GM10266 (cell line): ENCODE measurements at regions not wholly inside any gene's neighbourhood (a gene's known extent, or its start where the extent isn't known, plus 50 kb on each side); places are given as distances from the start of the nearest gene placed in this dataset.
"Not testable (repeated sequence)": the region's sequence is repeated elsewhere in the genome, so short reads cannot be mapped to it uniquely, and the experiment has no call there.

ENCODE experiments used
- DNase-seq: peaks from one replicate; pipeline ENCODE4 v3.0.0; 2012; ENCODE audit errors: extremely low spot score
- TF ChIP-seq, protein P1 (sequence below): IDR thresholded peaks from 2 replicates; pipeline ENCODE4 v1.5.1; 2012; ENCODE audit warnings: mild to moderate bottlenecking, low read depth; ENCODE audit not compliant: control insufficient read depth, insufficient read depth; ENCODE audit errors: missing control alignments

DNA sequence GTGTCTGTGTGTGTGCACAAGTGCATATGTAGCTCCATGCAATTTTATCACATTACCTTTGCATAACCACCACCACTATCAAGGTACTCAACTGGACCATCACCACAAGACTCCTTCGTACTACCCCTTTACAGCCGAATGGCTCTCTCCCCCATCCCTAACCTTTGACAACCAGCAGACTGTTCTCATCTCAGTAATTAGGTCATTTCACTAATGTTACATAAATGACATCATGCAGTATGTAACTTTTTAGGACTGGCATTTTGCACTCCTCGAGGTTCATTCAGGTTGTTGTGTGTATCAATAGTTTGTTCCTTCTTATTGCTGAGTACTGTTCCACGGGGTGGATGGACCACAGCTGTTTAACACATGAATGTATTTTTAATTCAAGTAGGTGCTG lies 121.8 kb upstream of the SLC6A11 start:
- DNase-seq: no peak
- TF ChIP-seq, protein P1, sequence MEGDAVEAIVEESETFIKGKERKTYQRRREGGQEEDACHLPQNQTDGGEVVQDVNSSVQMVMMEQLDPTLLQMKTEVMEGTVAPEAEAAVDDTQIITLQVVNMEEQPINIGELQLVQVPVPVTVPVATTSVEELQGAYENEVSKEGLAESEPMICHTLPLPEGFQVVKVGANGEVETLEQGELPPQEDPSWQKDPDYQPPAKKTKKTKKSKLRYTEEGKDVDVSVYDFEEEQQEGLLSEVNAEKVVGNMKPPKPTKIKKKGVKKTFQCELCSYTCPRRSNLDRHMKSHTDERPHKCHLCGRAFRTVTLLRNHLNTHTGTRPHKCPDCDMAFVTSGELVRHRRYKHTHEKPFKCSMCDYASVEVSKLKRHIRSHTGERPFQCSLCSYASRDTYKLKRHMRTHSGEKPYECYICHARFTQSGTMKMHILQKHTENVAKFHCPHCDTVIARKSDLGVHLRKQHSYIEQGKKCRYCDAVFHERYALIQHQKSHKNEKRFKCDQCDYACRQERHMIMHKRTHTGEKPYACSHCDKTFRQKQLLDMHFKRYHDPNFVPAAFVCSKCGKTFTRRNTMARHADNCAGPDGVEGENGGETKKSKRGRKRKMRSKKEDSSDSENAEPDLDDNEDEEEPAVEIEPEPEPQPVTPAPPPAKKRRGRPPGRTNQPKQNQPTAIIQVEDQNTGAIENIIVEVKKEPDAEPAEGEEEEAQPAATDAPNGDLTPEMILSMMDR: no peak

DNA sequence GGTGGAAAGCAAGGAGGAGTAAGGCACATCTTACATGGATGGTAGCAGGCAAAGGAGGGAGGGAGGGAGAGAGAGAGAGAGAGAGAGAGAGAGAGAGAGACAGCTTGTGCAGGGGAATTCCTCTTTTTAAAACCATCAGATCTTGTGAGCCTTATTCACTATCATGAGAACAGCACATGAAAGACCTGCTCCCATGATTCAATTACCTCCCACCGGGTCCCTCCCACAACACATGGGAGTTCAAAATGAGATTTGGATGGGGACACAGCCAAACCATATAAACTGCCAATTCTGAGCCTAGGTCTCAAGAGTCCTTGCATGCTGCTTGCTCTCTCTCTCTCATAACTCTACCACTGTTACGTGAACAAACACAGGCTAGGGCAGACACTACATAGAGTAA lies 120.8 kb upstream of the SLC6A11 start:
- not testable (repeated sequence) for DNase-seq

DNA sequence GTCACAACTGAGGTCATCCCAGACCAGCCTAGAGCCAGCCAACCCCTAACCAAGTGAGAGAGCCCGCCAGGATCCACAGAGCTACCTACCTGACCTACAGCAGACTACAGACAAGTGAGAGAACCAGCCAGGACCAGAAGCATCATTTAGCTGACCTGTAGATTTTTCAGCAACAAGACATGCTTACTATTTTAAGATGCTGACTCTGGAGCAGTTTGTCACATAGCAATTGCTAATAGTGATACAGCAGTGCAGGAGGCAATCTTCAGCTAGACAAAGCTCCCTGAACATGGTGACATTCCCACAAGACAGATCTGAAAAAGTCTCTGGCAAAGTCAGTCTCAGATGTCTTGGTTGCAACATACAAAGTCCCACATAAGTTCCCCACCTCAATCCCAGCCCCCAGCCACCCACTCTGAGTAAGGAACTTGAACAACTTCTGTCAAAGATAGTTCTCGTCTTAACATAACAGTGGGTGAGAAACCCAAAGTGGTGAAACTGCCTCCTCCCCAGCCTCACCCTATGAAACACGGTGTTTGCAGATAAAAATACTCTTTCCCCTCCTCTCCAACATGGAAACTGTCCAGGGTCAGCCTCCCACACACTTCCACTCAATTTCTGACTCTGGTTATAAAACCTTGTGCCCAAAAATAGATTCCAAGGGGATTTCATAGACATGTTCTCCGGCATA lies 120.3 kb upstream of the SLC6A11 start:
- no peak for DNase-seq
- TF ChIP-seq, protein P1: no peak

DNA sequence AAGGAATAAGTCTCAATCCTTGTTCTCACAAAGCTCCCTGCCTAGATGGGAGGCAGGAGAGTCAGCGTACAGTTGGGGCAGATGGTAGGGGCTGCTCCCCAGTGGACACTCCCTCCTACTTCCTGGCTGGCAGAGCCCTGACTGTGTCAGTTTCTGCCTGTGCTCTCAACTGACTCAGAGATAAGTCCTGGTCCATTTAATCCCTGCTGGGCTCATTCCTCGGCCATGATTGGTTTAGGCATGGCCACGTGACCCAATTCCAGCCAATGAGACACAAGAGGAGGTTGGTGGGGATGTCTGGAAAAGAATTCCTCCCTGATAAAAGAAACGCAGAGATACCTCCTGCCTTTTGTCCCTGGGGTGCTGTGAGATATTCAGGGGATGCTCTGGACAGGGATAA lies 118.1 kb upstream of the SLC6A11 start:
- TF ChIP-seq, protein P1: no peak
- no peak for DNase-seq

DNA sequence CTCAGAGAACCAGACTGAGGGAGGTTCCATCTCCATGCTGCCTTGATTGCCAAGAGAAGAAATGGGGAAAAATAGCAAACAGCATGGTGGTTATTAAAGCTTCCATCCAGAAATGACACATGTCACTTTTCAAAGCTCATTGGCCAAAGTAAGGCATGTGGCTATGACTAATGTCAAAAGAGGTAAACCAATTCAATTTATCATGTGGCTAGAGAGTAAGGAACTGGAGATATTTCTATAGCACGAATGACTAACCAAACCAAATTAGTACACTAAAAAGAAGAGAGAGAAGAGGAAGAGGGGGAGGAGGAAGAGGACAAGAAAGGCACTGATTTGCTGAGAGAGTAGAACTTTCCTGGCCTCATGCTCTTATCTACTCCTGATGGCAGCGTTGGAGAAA lies 115.2 kb upstream of the SLC6A11 start:
- TF ChIP-seq, protein P1: no peak
- no peak for DNase-seq

DNA sequence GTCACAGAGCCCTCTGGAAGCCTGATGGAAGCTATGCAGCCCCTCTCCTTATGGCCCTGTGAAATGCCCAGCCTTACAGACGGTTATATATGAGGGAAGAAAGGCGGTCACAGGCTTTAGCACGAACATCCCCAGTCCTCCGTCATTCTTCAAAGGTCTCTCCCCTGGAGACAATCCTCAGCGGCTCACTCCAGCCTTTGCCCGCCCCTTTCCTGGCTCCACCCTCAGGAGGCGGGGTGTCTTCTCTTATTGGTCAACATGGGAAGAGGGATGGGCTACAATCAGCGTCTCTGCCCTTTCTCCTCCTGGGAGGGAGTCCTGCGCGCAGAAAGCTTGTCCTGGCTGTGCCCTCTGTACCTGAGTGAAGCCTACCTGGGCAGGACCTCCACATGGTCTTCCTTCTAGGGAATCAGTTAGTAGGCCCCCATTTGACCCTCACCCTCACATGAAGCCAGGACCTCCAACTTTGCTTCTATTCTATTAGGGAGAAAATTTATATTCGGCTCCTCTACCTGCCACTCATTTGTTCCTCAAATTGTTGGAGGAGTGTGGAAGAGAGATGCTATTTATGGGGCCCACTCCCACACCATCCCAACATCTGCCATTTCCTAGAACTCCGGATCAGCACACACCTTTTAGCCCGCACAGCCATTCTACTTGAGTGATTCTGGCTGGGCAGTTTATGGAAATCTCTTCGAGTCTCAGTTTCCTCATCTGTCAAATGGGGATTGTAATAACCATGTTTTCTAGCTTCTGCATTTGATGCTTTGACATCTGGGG lies 112.9 kb upstream of the SLC6A11 start:
- no peak for DNase-seq
- TF ChIP-seq, protein P1: no peak

DNA sequence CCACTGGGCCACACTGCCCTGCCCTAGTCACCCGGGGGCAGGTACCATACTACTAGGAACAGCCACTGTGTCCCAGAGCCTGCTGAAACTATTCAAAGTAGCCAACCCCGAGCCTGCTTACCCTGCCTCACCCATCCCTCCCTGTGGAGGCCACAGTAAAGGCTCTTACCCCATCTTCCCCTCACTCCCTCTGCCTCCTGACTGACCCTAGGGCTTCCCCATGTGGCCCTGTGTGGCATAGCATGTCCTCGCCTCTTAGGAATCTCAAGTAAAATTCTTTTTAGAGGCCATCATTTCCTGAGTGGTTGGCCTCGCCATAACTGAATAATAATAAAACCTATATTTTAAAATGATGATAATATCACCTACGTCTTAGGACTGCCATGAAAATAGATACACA lies 112.2 kb upstream of the SLC6A11 start:
- TF ChIP-seq, protein P1: no peak
- DNase-seq: no peak
